GM23338 (cell line): ENCODE measurements at regions not wholly inside any gene's neighbourhood (a gene's known extent, or its start where the extent isn't known, plus 50 kb on each side); places are given as distances from the start of the nearest gene placed in this dataset.

Experiments used
- ATAC-seq: fragments of 200-7000 bp; cut with Tn5 transposase; 3 replicates; pipeline ENCODE4 v1.9.1; 2020
- DNase-seq: peaks from one replicate; pipeline ENCODE4 v3.0.0-alpha.2; 2015; ENCODE audit warnings: low spot score
- H2AFZ ChIP-seq: fragments of 200-600 bp; sonication (generic); 2 replicates; pipeline ENCODE4 v1.8.0; 2016; ENCODE audit warnings: antibody characterized with exemption, mild to moderate bottlenecking, moderate library complexity
- H3F3A ChIP-seq: fragments of 200-600 bp; sonication (generic); replicated peaks from 2 replicates; pipeline ENCODE4 v1.8.0; 2017; ENCODE audit warnings: antibody characterized with exemption, mixed run types, low read depth
- H3K27ac ChIP-seq: fragments of 200-600 bp; sonication (generic); 2 replicates; pipeline ENCODE4 v1.6.1; 2016; ENCODE audit warnings: low read depth
- H3K27me3 ChIP-seq: fragments of 200-600 bp; sonication (generic); 2 replicates; pipeline ENCODE4 v1.8.0; 2016; ENCODE audit warnings: mild to moderate bottlenecking, mixed run types, moderate library complexity; ENCODE audit not compliant: insufficient read depth
- H3K36me3 ChIP-seq: fragments of 200-600 bp; sonication (generic); 2 replicates; pipeline ENCODE4 v1.8.0; 2016; ENCODE audit warnings: mild to moderate bottlenecking; ENCODE audit not compliant: insufficient read depth
- H3K4me1 ChIP-seq: fragments of 200-600 bp; sonication (generic); 2 replicates; pipeline ENCODE4 v1.8.0; 2016; ENCODE audit warnings: mild to moderate bottlenecking, moderate library complexity; ENCODE audit not compliant: insufficient read depth
- H3K4me2 ChIP-seq: fragments of 200-600 bp; sonication (generic); 2 replicates; pipeline ENCODE4 v1.7.1; 2017; ENCODE audit warnings: mixed run types
- H3K4me3 ChIP-seq: fragments of 200-600 bp; sonication (generic); 2 replicates; pipeline ENCODE4 v1.6.1; 2016; ENCODE audit warnings: mixed run types
- H3K79me2 ChIP-seq: fragments of 200-600 bp; sonication (generic); replicated peaks from 2 replicates; pipeline ENCODE4 v1.8.0; 2017; ENCODE audit warnings: mild to moderate bottlenecking; ENCODE audit not compliant: insufficient read depth
- H3K9me2 ChIP-seq: fragments of 200-600 bp; sonication (generic); 2 replicates; pipeline ENCODE4 v1.8.0; 2017; ENCODE audit not compliant: insufficient read depth
- H4K20me1 ChIP-seq: fragments of 200-600 bp; sonication (generic); replicated peaks from 2 replicates; pipeline ENCODE4 v1.8.0; 2017; ENCODE audit warnings: mild to moderate bottlenecking; ENCODE audit not compliant: insufficient read depth
- H3K27ac Mint-ChIP-seq: 2 replicates; pipeline ENCODE4 v1.8.0; 2020; ENCODE audit warnings: inconsistent platforms, mild to moderate bottlenecking, moderate library complexity, mixed read lengths
- H3K27me3 Mint-ChIP-seq: 3 replicates; pipeline ENCODE4 v1.8.0; 2022; ENCODE audit warnings: low read depth, mild to moderate bottlenecking, moderate library complexity, mixed read lengths, inconsistent platforms; ENCODE audit not compliant: insufficient read depth, poor library complexity
- H3K36me3 Mint-ChIP-seq: 3 replicates; pipeline ENCODE4 v1.8.0; 2021; ENCODE audit warnings: low read depth, mild to moderate bottlenecking, inconsistent platforms, moderate library complexity, mixed read lengths
- H3K4me1 Mint-ChIP-seq: 3 replicates; pipeline ENCODE4 v1.8.0; 2020; ENCODE audit warnings: mild to moderate bottlenecking, inconsistent platforms, mixed read lengths
- H3K4me3 Mint-ChIP-seq: 3 replicates; pipeline ENCODE4 v1.8.0; 2021; ENCODE audit warnings: moderate library complexity, mild to moderate bottlenecking, inconsistent platforms, mixed read lengths
- H3K9me3 Mint-ChIP-seq: 3 replicates; pipeline ENCODE4 v1.8.0; 2020; ENCODE audit warnings: moderate library complexity, mild to moderate bottlenecking, inconsistent platforms, mixed read lengths
- EZH2 ChIP-seq: fragments of 200-600 bp; sonication (generic); IDR thresholded peaks from one replicate; pipeline ENCODE4 v1.8.0; 2017; ENCODE audit warnings: antibody characterized with exemption, mild to moderate bottlenecking, low read depth; ENCODE audit not compliant: unreplicated experiment
- EZH2phosphoT487 ChIP-seq: fragments of 200-600 bp; sonication (generic); IDR thresholded peaks from one replicate; pipeline ENCODE4 v1.8.1; 2018; ENCODE audit warnings: antibody characterized with exemption; ENCODE audit not compliant: unreplicated experiment
- JUNB ChIP-seq: IDR thresholded peaks from one replicate; pipeline ENCODE4 v1.6.1; 2016; ENCODE audit warnings: antibody characterized with exemption; ENCODE audit not compliant: unreplicated experiment
- STAT1 ChIP-seq: IDR thresholded peaks from one replicate; pipeline ENCODE4 v1.6.1; 2016; ENCODE audit warnings: antibody characterized with exemption; ENCODE audit not compliant: unreplicated experiment
- ZNF114 ChIP-seq: fragments of 250-450 bp; sonication (Bioruptor Pico); IDR thresholded peaks from 2 replicates; pipeline ENCODE4 v1.5.0; 2020; ENCODE audit warnings: mild to moderate bottlenecking, moderate library complexity
- ZNF331 ChIP-seq: fragments of 250-450 bp; sonication (Bioruptor Pico); IDR thresholded peaks from 2 replicates; pipeline ENCODE4 v1.5.0; 2020; ENCODE audit warnings: low read depth, mild to moderate bottlenecking, moderate library complexity
- TF ChIP-seq, protein P1 (sequence below): fragments of 250-450 bp; sonication (Bioruptor Pico); IDR thresholded peaks from 2 replicates; pipeline ENCODE4 v1.5.0; 2020; ENCODE audit warnings: mild to moderate bottlenecking, moderate library complexity
- TF ChIP-seq, protein P2 (sequence below): IDR thresholded peaks from 2 replicates; pipeline ENCODE4 v1.6.1; 2016; ENCODE audit warnings: antibody characterized with exemption
- TF ChIP-seq, protein P3 (sequence below), 2 experiments: fragments of 200-600 bp in 1 of 2; sonication (generic) in 1 of 2; conservative IDR thresholded peaks; 2 replicates each; pipeline versions ENCODE4 v1.5.1 to v1.6.1; 2016 to 2017; ENCODE audit warnings: antibody characterized with exemption in 2 of 2, low read depth in 2 of 2, mild to moderate bottlenecking in 2 of 2, moderate library complexity in 1 of 2

DNA sequence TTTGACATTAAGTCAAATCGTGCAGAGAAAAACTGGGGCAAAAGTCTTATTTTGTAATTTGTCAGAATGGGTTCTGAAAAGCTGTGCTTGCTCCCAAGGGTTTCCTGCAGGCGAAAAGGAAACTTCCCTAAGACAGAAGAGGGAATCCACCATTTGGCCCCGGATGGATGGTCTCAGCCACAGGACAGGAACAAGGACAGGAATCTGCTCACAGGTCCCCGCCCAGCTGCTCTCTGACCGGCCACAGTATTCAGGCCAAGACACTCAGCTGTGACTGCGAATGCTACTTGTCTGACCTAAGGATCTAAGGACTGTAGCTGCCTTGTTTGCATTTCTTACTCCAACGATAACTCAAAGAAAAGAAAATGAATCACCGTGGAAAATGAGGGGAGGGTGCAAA lies 197.0 kb downstream of the BMP7 start:
- Histone ChIP-seq H3K4me1 (peaks cover 13% of the 10 kb centered on the region; the same call in 1 of the 2 replicates), H3K36me3 (no peaks in the 10 kb centered on the region), H3F3A (no peaks in the 10 kb centered on the region), H3K79me2 (no peaks in the 10 kb centered on the region), H3K27me3 (no peaks in the 10 kb centered on the region; the same call in 1 of the 2 replicates), H2AFZ (no peak overlapping the region), H3K27ac (no peak overlapping the region), H4K20me1 (no peaks in the 10 kb centered on the region), H3K4me2 (no peak overlapping the region), H3K9me2 (no peaks in the 10 kb centered on the region), H3K4me3 (no peak overlapping the region)
- H3K27ac Mint-ChIP-seq = no peak overlapping the region
- H3K9me3 Mint-ChIP-seq = no peaks in the 10 kb centered on the region
- ATAC-seq (no peak), DNase-seq (no peak)
- TF ChIP-seq, protein P1, sequence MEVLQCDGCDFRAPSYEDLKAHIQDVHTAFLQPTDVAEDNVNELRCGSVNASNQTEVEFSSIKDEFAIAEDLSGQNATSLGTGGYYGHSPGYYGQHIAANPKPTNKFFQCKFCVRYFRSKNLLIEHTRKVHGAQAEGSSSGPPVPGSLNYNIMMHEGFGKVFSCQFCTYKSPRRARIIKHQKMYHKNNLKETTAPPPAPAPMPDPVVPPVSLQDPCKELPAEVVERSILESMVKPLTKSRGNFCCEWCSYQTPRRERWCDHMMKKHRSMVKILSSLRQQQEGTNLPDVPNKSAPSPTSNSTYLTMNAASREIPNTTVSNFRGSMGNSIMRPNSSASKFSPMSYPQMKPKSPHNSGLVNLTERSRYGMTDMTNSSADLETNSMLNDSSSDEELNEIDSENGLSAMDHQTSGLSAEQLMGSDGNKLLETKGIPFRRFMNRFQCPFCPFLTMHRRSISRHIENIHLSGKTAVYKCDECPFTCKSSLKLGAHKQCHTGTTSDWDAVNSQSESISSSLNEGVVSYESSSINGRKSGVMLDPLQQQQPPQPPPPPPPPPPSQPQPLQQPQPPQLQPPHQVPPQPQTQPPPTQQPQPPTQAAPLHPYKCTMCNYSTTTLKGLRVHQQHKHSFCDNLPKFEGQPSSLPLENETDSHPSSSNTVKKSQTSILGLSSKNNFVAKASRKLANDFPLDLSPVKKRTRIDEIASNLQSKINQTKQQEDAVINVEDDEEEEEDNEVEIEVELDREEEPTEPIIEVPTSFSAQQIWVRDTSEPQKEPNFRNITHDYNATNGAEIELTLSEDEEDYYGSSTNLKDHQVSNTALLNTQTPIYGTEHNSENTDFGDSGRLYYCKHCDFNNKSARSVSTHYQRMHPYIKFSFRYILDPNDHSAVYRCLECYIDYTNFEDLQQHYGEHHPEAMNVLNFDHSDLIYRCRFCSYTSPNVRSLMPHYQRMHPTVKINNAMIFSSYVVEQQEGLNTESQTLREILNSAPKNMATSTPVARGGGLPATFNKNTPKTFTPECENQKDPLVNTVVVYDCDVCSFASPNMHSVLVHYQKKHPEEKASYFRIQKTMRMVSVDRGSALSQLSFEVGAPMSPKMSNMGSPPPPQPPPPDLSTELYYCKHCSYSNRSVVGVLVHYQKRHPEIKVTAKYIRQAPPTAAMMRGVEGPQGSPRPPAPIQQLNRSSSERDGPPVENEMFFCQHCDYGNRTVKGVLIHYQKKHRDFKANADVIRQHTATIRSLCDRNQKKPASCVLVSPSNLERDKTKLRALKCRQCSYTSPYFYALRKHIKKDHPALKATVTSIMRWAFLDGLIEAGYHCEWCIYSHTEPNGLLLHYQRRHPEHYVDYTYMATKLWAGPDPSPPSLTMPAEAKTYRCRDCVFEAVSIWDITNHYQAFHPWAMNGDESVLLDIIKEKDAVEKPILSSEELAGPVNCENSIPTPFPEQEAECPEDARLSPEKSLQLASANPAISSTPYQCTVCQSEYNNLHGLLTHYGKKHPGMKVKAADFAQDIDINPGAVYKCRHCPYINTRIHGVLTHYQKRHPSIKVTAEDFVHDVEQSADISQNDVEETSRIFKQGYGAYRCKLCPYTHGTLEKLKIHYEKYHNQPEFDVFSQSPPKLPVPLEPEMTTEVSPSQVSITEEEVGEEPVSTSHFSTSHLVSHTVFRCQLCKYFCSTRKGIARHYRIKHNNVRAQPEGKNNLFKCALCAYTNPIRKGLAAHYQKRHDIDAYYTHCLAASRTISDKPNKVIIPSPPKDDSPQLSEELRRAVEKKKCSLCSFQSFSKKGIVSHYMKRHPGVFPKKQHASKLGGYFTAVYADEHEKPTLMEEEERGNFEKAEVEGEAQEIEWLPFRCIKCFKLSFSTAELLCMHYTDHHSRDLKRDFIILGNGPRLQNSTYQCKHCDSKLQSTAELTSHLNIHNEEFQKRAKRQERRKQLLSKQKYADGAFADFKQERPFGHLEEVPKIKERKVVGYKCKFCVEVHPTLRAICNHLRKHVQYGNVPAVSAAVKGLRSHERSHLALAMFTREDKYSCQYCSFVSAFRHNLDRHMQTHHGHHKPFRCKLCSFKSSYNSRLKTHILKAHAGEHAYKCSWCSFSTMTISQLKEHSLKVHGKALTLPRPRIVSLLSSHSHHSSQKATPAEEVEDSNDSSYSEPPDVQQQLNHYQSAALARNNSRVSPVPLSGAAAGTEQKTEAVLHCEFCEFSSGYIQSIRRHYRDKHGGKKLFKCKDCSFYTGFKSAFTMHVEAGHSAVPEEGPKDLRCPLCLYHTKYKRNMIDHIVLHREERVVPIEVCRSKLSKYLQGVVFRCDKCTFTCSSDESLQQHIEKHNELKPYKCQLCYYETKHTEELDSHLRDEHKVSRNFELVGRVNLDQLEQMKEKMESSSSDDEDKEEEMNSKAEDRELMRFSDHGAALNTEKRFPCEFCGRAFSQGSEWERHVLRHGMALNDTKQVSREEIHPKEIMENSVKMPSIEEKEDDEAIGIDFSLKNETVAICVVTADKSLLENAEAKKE (CRISPR knock-in tag) = no peak
- no peak for TF ChIP-seq ZNF114 (CRISPR knock-in tag)
- no peak for TF ChIP-seq JUNB
- TF ChIP-seq STAT1 = no peak
- no peak for TF ChIP-seq ZNF331
- TF ChIP-seq EZH2 = no peak
- H3K36me3 Mint-ChIP-seq = no peaks in the 10 kb centered on the region
- H3K27me3 Mint-ChIP-seq = peaks cover 27% of the 10 kb centered on the region
- no peak overlapping the region for H3K4me3 Mint-ChIP-seq
- H3K4me1 Mint-ChIP-seq = peaks cover 33% of the 10 kb centered on the region

DNA sequence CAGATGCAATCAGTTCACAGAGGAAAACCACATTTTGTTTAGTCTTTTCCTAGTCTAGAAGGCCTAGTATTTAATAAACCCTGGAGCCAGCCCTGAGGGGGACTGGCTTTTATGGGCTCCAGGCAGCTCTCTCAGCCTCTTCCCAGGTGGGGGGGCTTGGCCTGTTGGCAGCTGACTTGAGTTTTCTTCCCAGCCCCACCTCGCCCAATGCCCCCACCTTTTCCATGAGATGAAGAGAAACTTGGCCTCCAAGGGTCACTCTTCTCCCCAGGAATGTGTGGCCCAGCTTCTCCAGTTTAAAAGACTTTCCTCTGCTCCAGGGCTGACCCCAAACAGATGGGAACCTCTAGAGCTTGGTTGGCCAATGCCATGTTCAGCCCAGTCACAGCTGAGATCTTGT lies 196.1 kb downstream of the BMP7 start:
- no peak for ATAC-seq
- DNase-seq = no peak
- Histone ChIP-seq H3F3A (no peaks in the 10 kb centered on the region), H3K4me1 (peaks cover 13% of the 10 kb centered on the region; the same call in 1 of the 2 replicates), H3K4me3 (no peak overlapping the region), H3K79me2 (no peaks in the 10 kb centered on the region), H3K4me2 (no peak overlapping the region), H2AFZ (no peak overlapping the region), H3K27ac (no peak overlapping the region), H3K9me2 (no peaks in the 10 kb centered on the region), H3K27me3 (no peaks in the 10 kb centered on the region; the same call in 1 of the 2 replicates), H3K36me3 (no peaks in the 10 kb centered on the region), H4K20me1 (no peaks in the 10 kb centered on the region)
- H3K27ac Mint-ChIP-seq = no peak overlapping the region
- H3K4me3 Mint-ChIP-seq = no peak overlapping the region
- H3K4me1 Mint-ChIP-seq = peaks cover 33% of the 10 kb centered on the region
- H3K9me3 Mint-ChIP-seq = peaks cover 6% of the 10 kb centered on the region; the same call in 1 of the 3 replicates
- H3K27me3 Mint-ChIP-seq = peaks cover 27% of the 10 kb centered on the region
- H3K36me3 Mint-ChIP-seq = no peaks in the 10 kb centered on the region
- TF ChIP-seq EZH2phosphoT487 (no peak), STAT1 (no peak)
- TF ChIP-seq, protein P2, sequence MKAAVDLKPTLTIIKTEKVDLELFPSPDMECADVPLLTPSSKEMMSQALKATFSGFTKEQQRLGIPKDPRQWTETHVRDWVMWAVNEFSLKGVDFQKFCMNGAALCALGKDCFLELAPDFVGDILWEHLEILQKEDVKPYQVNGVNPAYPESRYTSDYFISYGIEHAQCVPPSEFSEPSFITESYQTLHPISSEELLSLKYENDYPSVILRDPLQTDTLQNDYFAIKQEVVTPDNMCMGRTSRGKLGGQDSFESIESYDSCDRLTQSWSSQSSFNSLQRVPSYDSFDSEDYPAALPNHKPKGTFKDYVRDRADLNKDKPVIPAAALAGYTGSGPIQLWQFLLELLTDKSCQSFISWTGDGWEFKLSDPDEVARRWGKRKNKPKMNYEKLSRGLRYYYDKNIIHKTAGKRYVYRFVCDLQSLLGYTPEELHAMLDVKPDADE = no peak
- TF ChIP-seq, protein P3, sequence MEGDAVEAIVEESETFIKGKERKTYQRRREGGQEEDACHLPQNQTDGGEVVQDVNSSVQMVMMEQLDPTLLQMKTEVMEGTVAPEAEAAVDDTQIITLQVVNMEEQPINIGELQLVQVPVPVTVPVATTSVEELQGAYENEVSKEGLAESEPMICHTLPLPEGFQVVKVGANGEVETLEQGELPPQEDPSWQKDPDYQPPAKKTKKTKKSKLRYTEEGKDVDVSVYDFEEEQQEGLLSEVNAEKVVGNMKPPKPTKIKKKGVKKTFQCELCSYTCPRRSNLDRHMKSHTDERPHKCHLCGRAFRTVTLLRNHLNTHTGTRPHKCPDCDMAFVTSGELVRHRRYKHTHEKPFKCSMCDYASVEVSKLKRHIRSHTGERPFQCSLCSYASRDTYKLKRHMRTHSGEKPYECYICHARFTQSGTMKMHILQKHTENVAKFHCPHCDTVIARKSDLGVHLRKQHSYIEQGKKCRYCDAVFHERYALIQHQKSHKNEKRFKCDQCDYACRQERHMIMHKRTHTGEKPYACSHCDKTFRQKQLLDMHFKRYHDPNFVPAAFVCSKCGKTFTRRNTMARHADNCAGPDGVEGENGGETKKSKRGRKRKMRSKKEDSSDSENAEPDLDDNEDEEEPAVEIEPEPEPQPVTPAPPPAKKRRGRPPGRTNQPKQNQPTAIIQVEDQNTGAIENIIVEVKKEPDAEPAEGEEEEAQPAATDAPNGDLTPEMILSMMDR (conservative IDR thresholded peaks at IDR 0.05; ENCODE audit: low read depth in 2 of 2) = no peak
